Liver (tissue), 8 donors: ENCODE measurements at regions not wholly inside any gene's neighbourhood (a gene's known extent, or its start where the extent isn't known, plus 50 kb on each side); places are given as distances from the start of the nearest gene placed in this dataset.

Experiments used
- DNase-seq: peaks from one replicate; pipeline ENCODE4 v3.0.0-alpha.2; 2017; ENCODE audit warnings: low spot score
- H3K27ac ChIP-seq, 2 donors: one replicate each; pipeline ENCODE4 v1.7.0; 2013; ENCODE audit warnings: inconsistent platforms in 2 of 2, low read length in 2 of 2, control low read depth in 1 of 2, low read depth in 1 of 2, mild to moderate bottlenecking in 1 of 2
- H3K27me3 ChIP-seq, 4 donors: one replicate each; pipeline versions ENCODE4 v1.6.1 to v1.7.0; 2013; ENCODE audit warnings: low read length in 3 of 4, inconsistent platforms in 1 of 4, mild to moderate bottlenecking in 1 of 4, moderate library complexity in 1 of 4; ENCODE audit not compliant: control insufficient read depth in 4 of 4, insufficient read depth in 4 of 4
- H3K36me3 ChIP-seq, 4 donors: one replicate each; pipeline versions ENCODE4 v1.6.1 to v1.7.0; 2013; ENCODE audit warnings: low read length in 3 of 4, mild to moderate bottlenecking in 3 of 4, low read depth in 1 of 4, moderate library complexity in 1 of 4; ENCODE audit not compliant: control insufficient read depth in 4 of 4, insufficient read depth in 3 of 4
- H3K4me1 ChIP-seq, 4 donors: one replicate each; pipeline versions ENCODE4 v1.6.1 to v1.7.0; 2013; ENCODE audit warnings: low read length in 3 of 4, mild to moderate bottlenecking in 3 of 4, moderate library complexity in 1 of 4; ENCODE audit not compliant: control insufficient read depth in 4 of 4, insufficient read depth in 4 of 4
- H3K4me3 ChIP-seq, 3 donors: one replicate each; pipeline versions ENCODE4 v1.6.1 to v1.7.0; 2013; ENCODE audit warnings: low read length in 3 of 3, control low read depth in 1 of 3, low read depth in 1 of 3, mild to moderate bottlenecking in 1 of 3
- H3K9ac ChIP-seq, 2 donors: one replicate each; pipeline ENCODE4 v1.7.0; 2013; ENCODE audit warnings: low read length in 2 of 2, mild to moderate bottlenecking in 2 of 2, moderate library complexity in 2 of 2, control low read depth in 1 of 2, low read depth in 1 of 2
- H3K9me3 ChIP-seq, 4 donors: one replicate each; pipeline versions ENCODE4 v1.6.1 to v1.7.0; 2013; ENCODE audit warnings: low read length in 3 of 4; ENCODE audit not compliant: control insufficient read depth in 4 of 4
- ATF3 ChIP-seq: IDR thresholded peaks from 2 replicates; pipeline ENCODE4 v1.6.1; 2016; ENCODE audit warnings: antibody characterized with exemption
- CTCF ChIP-seq: fragments of 150-350 bp; IDR thresholded peaks from 2 replicates; pipeline ENCODE4 v1.5.1; 2017; ENCODE audit warnings: improper control_type of control experiment, low read depth, low read length; ENCODE audit not compliant: missing input control
- EGR1 ChIP-seq, 2 donors: IDR thresholded peaks; 2 replicates each; pipeline ENCODE4 v1.6.1; 2016 to 2018; ENCODE audit warnings: antibody characterized with exemption in 2 of 2, low read depth in 2 of 2
- FOXA1 ChIP-seq: IDR thresholded peaks from 2 replicates; pipeline ENCODE4 v1.6.1; 2016; ENCODE audit warnings: antibody characterized with exemption
- FOXA2 ChIP-seq: IDR thresholded peaks from 2 replicates; pipeline ENCODE4 v1.6.1; 2016; ENCODE audit warnings: antibody characterized with exemption
- GABPA ChIP-seq, 2 donors: IDR thresholded peaks in 1 of 2; conservative IDR thresholded peaks in 1 of 2; 2 replicates each; pipeline ENCODE4 v1.6.1; 2016; ENCODE audit warnings: antibody characterized with exemption in 2 of 2, mild to moderate bottlenecking in 1 of 2, moderate library complexity in 1 of 2
- HNF4A ChIP-seq, 2 donors: conservative IDR thresholded peaks; 2 replicates each; pipeline ENCODE4 v1.6.1; 2016; ENCODE audit warnings: antibody characterized with exemption in 2 of 2, mild to moderate bottlenecking in 2 of 2
- HNF4G ChIP-seq: IDR thresholded peaks from 2 replicates; pipeline ENCODE4 v1.6.1; 2016; ENCODE audit warnings: antibody characterized with exemption
- JUND ChIP-seq, 2 donors: IDR thresholded peaks; 2 replicates each; pipeline ENCODE4 v1.6.1; 2016; ENCODE audit warnings: antibody characterized with exemption in 2 of 2
- MAX ChIP-seq: IDR thresholded peaks from 2 replicates; pipeline ENCODE4 v1.6.1; 2016; ENCODE audit warnings: antibody characterized with exemption
- NR2F2 ChIP-seq: IDR thresholded peaks from 2 replicates; pipeline ENCODE4 v1.6.1; 2016; ENCODE audit warnings: antibody characterized with exemption
- RAD21 ChIP-seq, 2 donors: IDR thresholded peaks; 2 replicates each; pipeline ENCODE4 v1.6.1; 2016; ENCODE audit warnings: antibody characterized with exemption in 2 of 2, mild to moderate bottlenecking in 2 of 2
- REST ChIP-seq: IDR thresholded peaks from 2 replicates; pipeline ENCODE4 v1.6.1; 2016; ENCODE audit warnings: antibody characterized with exemption, mild to moderate bottlenecking
- RXRA ChIP-seq, 2 donors: IDR thresholded peaks; 2 replicates each; pipeline ENCODE4 v1.6.1; 2017 to 2018; ENCODE audit warnings: antibody characterized with exemption in 2 of 2, mild to moderate bottlenecking in 1 of 2
- SP1 ChIP-seq: IDR thresholded peaks from 2 replicates; pipeline ENCODE4 v1.6.1; 2018; ENCODE audit warnings: antibody characterized with exemption, mild to moderate bottlenecking
- WGBS: extraction: QIAGEN DNeasy Blood & Tissue Kit; methylation state at CpG from one replicate; pipeline ENCODE4 v1.1.7; 2013; 5-methylcytosine and 5-hydroxymethylcytosine counted together
- donor health status: healthy.
- donor health status: healthy.
- donor health status: healthy.
- donor health status: healthy.
- donor health status: healthy.

- H3K27ac ChIP-seq: no peak overlapping the region
- no peaks in the 10 kb centered on the region for H3K9me3 ChIP-seq
- no peaks in the 10 kb centered on the region for H3K4me1 ChIP-seq
- no peak overlapping the region for H3K4me3 ChIP-seq
- TF ChIP-seq NR2F2: no peak
- 91% methylated on average over 2 of the region's 2 CpGs for WGBS
- no peaks in the 10 kb centered on the region for H3K27me3 ChIP-seq
- no peak overlapping the region for H3K9ac ChIP-seq
- H3K36me3 ChIP-seq: no peaks in the 10 kb centered on the region
- DNase-seq: no peak
These were observed 53.1 kb upstream of the TMEM170B start for GRCh38 chr6:11484441-11484840.

GRCh38 chr6:11482616-11483015 is 54.9 kb upstream of the TMEM170B start:
- Histone ChIP-seq H3K27ac (no peak overlapping the region), H3K4me3 (no peak overlapping the region), H3K36me3 (no peaks in the 10 kb centered on the region), H3K4me1 (peaks cover 0 to 5% (median 0%) of the 10 kb centered on the region in 4 donors), H3K9me3 (no peaks in the 10 kb centered on the region), H3K27me3 (no peaks in the 10 kb centered on the region), H3K9ac (no peak overlapping the region)
- WGBS: 76% methylated on average over 3 of the region's 3 CpGs
- no peak for TF ChIP-seq CTCF
- TF ChIP-seq SP1: no peak
- no peak for TF ChIP-seq REST
- no peak for TF ChIP-seq MAX
- no peak for TF ChIP-seq RXRA (IDR thresholded peaks at IDR 0.05)
- TF ChIP-seq JUND (IDR thresholded peaks at IDR 0.05): no peak
- TF ChIP-seq EGR1 (IDR thresholded peaks at IDR 0.05; ENCODE audit: low read depth in 2 of 2): no peak
- no peak for TF ChIP-seq RAD21 (IDR thresholded peaks at IDR 0.05)
- no peak for TF ChIP-seq GABPA (IDR thresholded peaks at IDR 0.05 in 1 of 2, conservative IDR thresholded peaks at IDR 0.05 in 1 of 2)
- no peak for TF ChIP-seq FOXA1
- no peak for TF ChIP-seq ATF3
- no peak for TF ChIP-seq HNF4A (conservative IDR thresholded peaks at IDR 0.05)
- TF ChIP-seq FOXA2: no peak
- no peak for TF ChIP-seq HNF4G
- no peak for DNase-seq
